SK-N-SH (cell line): ENCODE measurements at regions not wholly inside any gene's neighbourhood (a gene's known extent, or its start where the extent isn't known, plus 50 kb on each side); places are given as distances from the start of the nearest gene placed in this dataset.

Experiments used
- CTCF ChIA-PET: fragments of 300-600, 350-600 bp; formaldehyde crosslinking; extraction: SDS; loops from one replicate; lab custom pipeline; 2021; lab: Yijun Ruan, JAX
- POLR2A ChIA-PET: fragments of 350-600 bp; sonication (Branson Sonifier 250); formaldehyde crosslinking; extraction: SDS; loops from one replicate; lab custom pipeline; 2020; ENCODE audit warnings: antibody characterized with exemption, inconsistent platforms; lab: Yijun Ruan, JAX
- DNase-seq: peaks from one replicate; pipeline ENCODE4 v3.0.0; 2012
- H2AFZ ChIP-seq: fragments of 200-600 bp; sonication (generic); 2 replicates; pipeline ENCODE4 v1.8.1; 2016; ENCODE audit warnings: antibody characterized with exemption, mild to moderate bottlenecking, low read depth
- H3F3A ChIP-seq: fragments of 200-600 bp; sonication (generic); replicated peaks from 2 replicates; pipeline ENCODE3; 2016; ENCODE audit warnings: antibody characterized with exemption, mild to moderate bottlenecking; ENCODE audit not compliant: insufficient read depth
- H3K27ac ChIP-seq, 2 experiments: fragments of 200-500 bp in 1 of 2; fragments of 200-600 bp in 1 of 2; sonication (Bioruptor generic) in 1 of 2; sonication (generic), shearing (Covaris generic) in 1 of 2; 2 replicates each; pipeline versions ENCODE4 v1.5.1 to v1.6.1; 2014 to 2016; ENCODE audit warnings: low read depth in 2 of 2, inconsistent platforms in 1 of 2, low read length in 1 of 2, mild to moderate bottlenecking in 1 of 2, mixed read lengths in 1 of 2
- H3K27me3 ChIP-seq: fragments of 200-600 bp; sonication (generic), shearing (Covaris generic); 2 replicates; pipeline ENCODE4 v1.6.1; 2016; ENCODE audit warnings: mixed run types; ENCODE audit not compliant: insufficient read depth
- H3K36me3 ChIP-seq, 2 experiments: fragments of 200-500 bp in 1 of 2; fragments of 200-600 bp in 1 of 2; sonication (Bioruptor generic) in 1 of 2; sonication (generic) in 1 of 2; replicated peaks in 1 of 2; 2 replicates each; pipeline versions ENCODE3 to v1.5.1; 2014 to 2016; ENCODE audit warnings: low read length in 1 of 2, mild to moderate bottlenecking in 1 of 2; ENCODE audit not compliant: insufficient read depth in 2 of 2, control insufficient read depth in 1 of 2
- H3K4me1 ChIP-seq, 2 experiments: fragments of 200-500 bp in 1 of 2; fragments of 200-600 bp in 1 of 2; sonication (Bioruptor generic) in 1 of 2; sonication (generic), shearing (Covaris generic) in 1 of 2; 2 replicates each; pipeline versions ENCODE4 v1.5.1 to v1.6.1; 2014 to 2016; ENCODE audit warnings: low read depth in 1 of 2, low read length in 1 of 2, mixed run types in 1 of 2; ENCODE audit not compliant: insufficient read depth in 2 of 2, control insufficient read depth in 1 of 2
- H3K4me2 ChIP-seq: fragments of 200-600 bp; sonication (generic), shearing (Covaris generic); 2 replicates; pipeline ENCODE4 v1.6.1; 2017; ENCODE audit warnings: mixed run types
- H3K4me3 ChIP-seq, 2 experiments: fragments of 200-500 bp in 1 of 2; fragments of 200-600 bp in 1 of 2; sonication (Bioruptor generic) in 1 of 2; sonication (generic), shearing (Covaris generic) in 1 of 2; 2 replicates each; pipeline versions ENCODE4 v1.5.1 to v1.8.1; 2014 to 2016; ENCODE audit warnings: low read depth in 2 of 2, inconsistent platforms in 1 of 2, low read length in 1 of 2, mild to moderate bottlenecking in 1 of 2, mixed read lengths in 1 of 2, moderate library complexity in 1 of 2
- H3K79me2 ChIP-seq: fragments of 200-600 bp; sonication (generic); 2 replicates; pipeline ENCODE4 v1.8.1; 2017; ENCODE audit warnings: mild to moderate bottlenecking; ENCODE audit not compliant: insufficient read depth
- H3K9ac ChIP-seq: fragments of 200-600 bp; sonication (generic); 2 replicates; pipeline ENCODE4 v1.6.1; 2017; ENCODE audit warnings: mixed run types
- H3K9me2 ChIP-seq: fragments of 200-600 bp; sonication (generic); 2 replicates; pipeline ENCODE4 v1.6.1; 2017; ENCODE audit warnings: mixed run types
- H3K9me3 ChIP-seq: fragments of 200-600 bp; sonication (generic); 2 replicates; pipeline ENCODE4 v1.6.1; 2017; ENCODE audit warnings: mixed run types, mild to moderate bottlenecking, moderate library complexity
- H4K20me1 ChIP-seq: fragments of 200-600 bp; sonication (generic); 2 replicates; pipeline ENCODE4 v1.6.1; 2017; ENCODE audit warnings: mild to moderate bottlenecking, mixed run types; ENCODE audit not compliant: insufficient read depth
- CHD2 ChIP-seq: fragments of 150-350 bp; IDR thresholded peaks from 2 replicates; pipeline ENCODE4 v1.6.1; 2018; ENCODE audit warnings: low read length; ENCODE audit not compliant: partially characterized antibody
- ELF1 ChIP-seq: IDR thresholded peaks from 2 replicates; pipeline ENCODE4 v1.4.0; 2012
- FOSL2 ChIP-seq: IDR thresholded peaks from 2 replicates; pipeline ENCODE4 v1.4.0; 2012; ENCODE audit warnings: low read depth, mild to moderate bottlenecking, moderate library complexity, borderline replicate concordance
- FOXJ3 ChIP-seq: sonication (generic); formaldehyde crosslinking; IDR thresholded peaks from 2 replicates; pipeline ENCODE4 v1.5.1; 2020; ENCODE audit warnings: mild to moderate bottlenecking, missing genetic modification reagents
- FOXM1 ChIP-seq: IDR thresholded peaks from 2 replicates; pipeline ENCODE4 v1.4.0; 2012; ENCODE audit warnings: low read depth, mild to moderate bottlenecking
- GABPA ChIP-seq: IDR thresholded peaks from 2 replicates; pipeline ENCODE4 v1.4.0; 2012; ENCODE audit warnings: low read depth, mild to moderate bottlenecking
- IRF3 ChIP-seq: fragments of 150-350 bp; IDR thresholded peaks from 2 replicates; pipeline ENCODE4 v1.6.1; 2016; ENCODE audit warnings: mild to moderate bottlenecking, low read depth, low read length
- JUND ChIP-seq: IDR thresholded peaks from 2 replicates; pipeline ENCODE4 v1.4.0; 2012
- MEF2A ChIP-seq: IDR thresholded peaks from 2 replicates; pipeline ENCODE4 v1.4.0; 2012; ENCODE audit warnings: low read depth, borderline replicate concordance
- PBX3 ChIP-seq: IDR thresholded peaks from 2 replicates; pipeline ENCODE4; 2012
- RAD21 ChIP-seq: IDR thresholded peaks from 2 replicates; pipeline ENCODE4 v1.6.1; 2012; ENCODE audit warnings: mild to moderate bottlenecking, low read length
- RCOR1 ChIP-seq: fragments of 150-350 bp; IDR thresholded peaks from 2 replicates; pipeline ENCODE4 v1.6.1; 2017; ENCODE audit warnings: antibody characterized with exemption, low read length
- REST ChIP-seq: IDR thresholded peaks from 2 replicates; pipeline ENCODE4 v1.6.1; 2012; ENCODE audit warnings: mild to moderate bottlenecking, low read depth, low read length, moderate library complexity
- RFX5 ChIP-seq: IDR thresholded peaks from 2 replicates; pipeline ENCODE4 v1.6.1; 2012; ENCODE audit warnings: mild to moderate bottlenecking, improper control_type of control experiment, low read length
- SMC3 ChIP-seq: IDR thresholded peaks from 2 replicates; pipeline ENCODE4 v1.6.1; 2012; ENCODE audit warnings: low read depth, low read length, improper control_type of control experiment
- TCF12 ChIP-seq: IDR thresholded peaks from 2 replicates; pipeline ENCODE4 v1.4.0; 2012
- TEAD4 ChIP-seq: IDR thresholded peaks from 2 replicates; pipeline ENCODE4 v1.4.0; 2012; ENCODE audit warnings: mild to moderate bottlenecking, borderline replicate concordance; ENCODE audit not compliant: insufficient read depth
- USF2 ChIP-seq: fragments of 150-350 bp; IDR thresholded peaks from 2 replicates; pipeline ENCODE4 v1.6.1; 2017; ENCODE audit warnings: antibody characterized with exemption, low read length, low read depth, borderline replicate concordance
- ZBTB33 ChIP-seq: IDR thresholded peaks from 2 replicates; pipeline ENCODE4 v1.4.0; 2012; ENCODE audit warnings: low read depth, borderline replicate concordance
- whole genome bisulfite sequencing: methylation state at CpG from one replicate; pipeline ENCODE4 v1.1.6; 2017; ENCODE audit warnings: low lambda C conversion rate; 5-methylcytosine and 5-hydroxymethylcytosine counted together

GRCh38 chr16:65964752-65965151 is 401.7 kb upstream of the CDH5 start (continued):
- no peak for TF ChIP-seq USF2
- TF ChIP-seq RAD21, result no peak
- no peak for TF ChIP-seq TCF12
- TF ChIP-seq, all 33 proteins: peak for 0

- no peak overlapping the region for H3K4me3 ChIP-seq
- H4K20me1 ChIP-seq, result no peaks in the 10 kb centered on the region
- H3K9ac ChIP-seq, result no peak overlapping the region
- no peaks in the 10 kb centered on the region for H3F3A ChIP-seq
- no peaks in the 10 kb centered on the region for H3K27me3 ChIP-seq
- CTCF ChIA-PET, result no interaction called here
- POLR2A ChIA-PET, result no interaction called here
- H3K4me2 ChIP-seq, result no peak overlapping the region
- DNase-seq, result no peak
- H3K9me3 ChIP-seq, result no peaks in the 10 kb centered on the region
- no peaks in the 10 kb centered on the region for H3K36me3 ChIP-seq
- H3K9me2 ChIP-seq, result no peaks in the 10 kb centered on the region
- H3K79me2 ChIP-seq, result no peaks in the 10 kb centered on the region
- 58% methylated on average over 4 of the region's 4 CpGs for WGBS
- H3K4me1 ChIP-seq, result no peaks in the 10 kb centered on the region
- no peak overlapping the region for H3K27ac ChIP-seq
- TF ChIP-seq RAD21 (no peak), ZBTB33 (no peak), MEF2A (no peak), RCOR1 (no peak), PBX3 (no peak), ELF1 (no peak), FOSL2 (no peak), FOXM1 (no peak), JUND (no peak), SMC3 (no peak), RFX5 (no peak), IRF3 (no peak), TEAD4 (no peak), GABPA (no peak), CHD2 (no peak), FOXJ3 (CRISPR knock-in tag) (no peak), REST (no peak)
- no peak overlapping the region for H2AFZ ChIP-seq
These were observed 404.9 kb upstream of the CDH5 start for GRCh38 chr16:65961476-65962143.
